ENCODE measurements at regions not wholly inside any gene's neighbourhood (a gene's known extent, or its start where the extent isn't known, plus 50 kb on each side); places are given as distances from the start of the nearest gene placed in this dataset.

GRCh38 chr16:6146356-6146755 is 1048.8 kb upstream of the EEF2KMT start:
- no peak for DNase-seq (ENCODE audit: low spot score)
- H3K27ac ChIP-seq: no peak overlapping the region
- ChIA-PET CTCF (interaction anchor here (0.7 kb wide), 1 partner anchor 559 kb away, joined by 4 read pairs; no protein-coding TSS in a partner anchor), POLR2A (ENCODE audit: low non-redundant PET) (no interaction called here)
- TF ChIP-seq, protein P1, sequence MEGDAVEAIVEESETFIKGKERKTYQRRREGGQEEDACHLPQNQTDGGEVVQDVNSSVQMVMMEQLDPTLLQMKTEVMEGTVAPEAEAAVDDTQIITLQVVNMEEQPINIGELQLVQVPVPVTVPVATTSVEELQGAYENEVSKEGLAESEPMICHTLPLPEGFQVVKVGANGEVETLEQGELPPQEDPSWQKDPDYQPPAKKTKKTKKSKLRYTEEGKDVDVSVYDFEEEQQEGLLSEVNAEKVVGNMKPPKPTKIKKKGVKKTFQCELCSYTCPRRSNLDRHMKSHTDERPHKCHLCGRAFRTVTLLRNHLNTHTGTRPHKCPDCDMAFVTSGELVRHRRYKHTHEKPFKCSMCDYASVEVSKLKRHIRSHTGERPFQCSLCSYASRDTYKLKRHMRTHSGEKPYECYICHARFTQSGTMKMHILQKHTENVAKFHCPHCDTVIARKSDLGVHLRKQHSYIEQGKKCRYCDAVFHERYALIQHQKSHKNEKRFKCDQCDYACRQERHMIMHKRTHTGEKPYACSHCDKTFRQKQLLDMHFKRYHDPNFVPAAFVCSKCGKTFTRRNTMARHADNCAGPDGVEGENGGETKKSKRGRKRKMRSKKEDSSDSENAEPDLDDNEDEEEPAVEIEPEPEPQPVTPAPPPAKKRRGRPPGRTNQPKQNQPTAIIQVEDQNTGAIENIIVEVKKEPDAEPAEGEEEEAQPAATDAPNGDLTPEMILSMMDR (conservative IDR thresholded peaks at IDR 0.05; ENCODE audit: low read depth): no peak

GRCh38 chr16:6144463-6144862 is 1046.9 kb upstream of the EEF2KMT start:
- DNase-seq (ENCODE audit: low spot score): no peak
- TF ChIP-seq, protein P1 (conservative IDR thresholded peaks at IDR 0.05; ENCODE audit: low read depth): no peak
- ChIA-PET CTCF (no interaction called here), POLR2A (ENCODE audit: low non-redundant PET) (no interaction called here)
- H3K27ac ChIP-seq: no peak overlapping the region

DNA sequence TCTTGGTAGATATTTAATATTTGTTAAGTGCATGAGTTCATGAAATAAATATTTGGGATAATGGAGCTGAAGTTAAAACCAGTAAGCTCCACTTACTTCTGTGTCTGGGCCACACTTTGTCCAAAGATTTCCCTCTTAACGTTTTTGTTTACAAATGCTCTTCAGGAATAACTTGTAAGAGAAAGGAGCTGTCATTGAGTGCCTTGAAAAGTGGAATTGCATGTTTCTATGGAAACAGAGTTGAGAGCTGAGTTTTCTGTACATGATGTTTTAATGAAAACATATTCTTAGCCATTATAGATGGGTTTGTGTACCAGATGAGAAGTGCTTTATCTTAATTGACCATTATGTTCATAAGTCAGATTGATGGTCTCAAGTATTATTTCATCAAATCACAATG is 1045.4 kb upstream of the EEF2KMT start:
- CTCF ChIA-PET: interaction anchor here (0.8 kb wide), 1 partner anchor 62 kb away, joined by 3 read pairs; no protein-coding TSS in a partner anchor
- POLR2A ChIA-PET (ENCODE audit: low non-redundant PET): no interaction called here
- no peak overlapping the region for H3K27ac ChIP-seq
- TF ChIP-seq, protein P1 (conservative IDR thresholded peaks at IDR 0.05; ENCODE audit: low read depth): no peak
- DNase-seq (ENCODE audit: low spot score): no peak

GRCh38 chr16:6133009-6133557 is 1035.5 kb upstream of the EEF2KMT start:
- CTCF ChIA-PET: no interaction called here
- no peak for DNase-seq (ENCODE audit: low spot score)
- POLR2A ChIA-PET (ENCODE audit: low non-redundant PET): no interaction called here
- H3K27ac ChIP-seq: no peak overlapping the region
- TF ChIP-seq, protein P1 (conservative IDR thresholded peaks at IDR 0.05; ENCODE audit: low read depth): no peak

DNA sequence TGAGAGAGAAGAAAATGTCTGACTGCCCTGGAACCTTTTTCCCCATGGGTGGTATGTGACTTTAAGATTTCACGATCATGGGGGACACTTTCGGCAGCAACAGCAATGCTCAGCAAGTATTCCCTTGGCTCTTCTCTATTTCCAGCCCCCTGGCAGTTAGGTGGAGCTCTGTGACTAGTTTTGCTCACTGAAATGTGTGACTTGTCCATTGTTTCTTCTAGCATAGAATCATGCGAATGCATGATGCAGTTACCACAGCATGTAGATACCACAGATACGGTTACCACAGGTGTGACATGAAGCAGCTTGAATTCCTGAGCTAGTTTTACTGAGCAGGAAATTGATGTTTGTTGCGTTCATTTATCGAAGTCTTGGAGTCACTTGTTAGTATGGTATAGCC is 1034.5 kb upstream of the EEF2KMT start:
- no peak overlapping the region for H3K27ac ChIP-seq
- no peak for DNase-seq (ENCODE audit: low spot score)
- POLR2A ChIA-PET (ENCODE audit: low non-redundant PET): no interaction called here
- CTCF ChIA-PET: no interaction called here
- TF ChIP-seq, protein P1 (conservative IDR thresholded peaks at IDR 0.05; ENCODE audit: low read depth): no peak

GRCh38 chr16:6131526-6132050 is 1034.0 kb upstream of the EEF2KMT start:
- DNase-seq (ENCODE audit: low spot score): no peak
- CTCF ChIA-PET: no interaction called here
- POLR2A ChIA-PET (ENCODE audit: low non-redundant PET): no interaction called here
- no peak overlapping the region for H3K27ac ChIP-seq
- TF ChIP-seq, protein P1 (conservative IDR thresholded peaks at IDR 0.05; ENCODE audit: low read depth): no peak

All from RWPE1 (cell line).